GM18870 (cell line): ENCODE measurements at regions not wholly inside any gene's neighbourhood (a gene's known extent, or its start where the extent isn't known, plus 50 kb on each side); places are given as distances from the start of the nearest gene placed in this dataset.
A peak's percentile ranks its signal among the peaks of the same experiment; 100 is the strongest.
"Not testable (repeated sequence)": the region's sequence is repeated elsewhere in the genome, so short reads cannot be mapped to it uniquely, and the experiment has no call there.

ENCODE experiments used
- ATAC-seq: cut with Tn5 transposase; IDR thresholded peaks from one replicate; pipeline ENCODE4 v1.9.1; 2021; ENCODE audit warnings: moderate library complexity; ENCODE audit not compliant: unreplicated experiment

DNA sequence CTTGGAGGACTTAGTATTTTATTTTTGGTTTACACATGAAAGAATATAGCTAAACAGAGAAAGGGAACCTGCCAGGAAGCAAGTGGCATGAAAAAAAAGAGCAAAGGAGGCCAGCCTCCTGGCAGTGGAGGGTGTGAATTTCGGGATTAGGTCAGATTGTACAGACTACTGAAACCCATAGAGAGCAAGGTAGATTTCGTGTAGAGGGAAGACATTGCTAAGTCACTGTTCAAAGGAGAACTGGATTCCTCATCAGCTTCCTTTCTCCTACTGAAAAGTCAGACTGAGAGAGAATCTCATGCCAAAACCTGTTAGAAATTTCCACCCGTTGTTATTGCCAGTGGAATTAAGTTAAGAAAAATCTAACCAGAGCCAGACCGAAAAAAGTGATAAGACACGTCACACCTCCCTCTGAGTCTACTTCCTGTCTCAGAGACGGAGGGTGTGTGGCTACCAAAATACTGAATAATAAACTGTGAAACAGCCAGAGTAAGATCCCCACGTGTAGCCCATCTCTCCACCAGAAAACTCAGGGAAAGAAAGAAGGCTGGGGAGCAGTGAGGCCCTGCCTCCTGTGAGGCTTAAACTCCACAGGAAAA lies 118.8 kb downstream of the SKIDA1 start:
- ATAC-seq, result no peak

DNA sequence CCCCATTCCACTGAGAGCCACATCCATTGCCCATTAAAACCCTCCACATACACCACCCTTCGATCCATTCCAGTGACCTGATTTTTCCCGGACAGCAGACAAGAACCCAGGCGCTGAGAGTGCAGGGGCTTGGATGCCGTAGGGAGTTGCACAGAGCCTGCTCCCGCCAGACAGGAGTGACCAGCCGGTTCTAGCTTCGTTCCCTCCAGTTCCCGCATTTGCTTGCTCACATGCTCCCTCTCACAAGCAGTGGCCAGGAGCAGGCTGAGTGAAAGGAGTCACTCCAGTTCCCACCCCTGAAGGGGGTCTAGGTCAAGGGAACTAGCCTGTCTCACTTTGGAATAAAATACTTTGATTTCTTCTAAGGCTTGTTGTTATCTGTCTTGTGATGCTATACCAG lies 119.5 kb downstream of the SKIDA1 start:
- no peak for ATAC-seq

GRCh38 chr10:21403256-21404015 lies 122.0 kb downstream of the SKIDA1 start:
- ATAC-seq, result no peak

DNA sequence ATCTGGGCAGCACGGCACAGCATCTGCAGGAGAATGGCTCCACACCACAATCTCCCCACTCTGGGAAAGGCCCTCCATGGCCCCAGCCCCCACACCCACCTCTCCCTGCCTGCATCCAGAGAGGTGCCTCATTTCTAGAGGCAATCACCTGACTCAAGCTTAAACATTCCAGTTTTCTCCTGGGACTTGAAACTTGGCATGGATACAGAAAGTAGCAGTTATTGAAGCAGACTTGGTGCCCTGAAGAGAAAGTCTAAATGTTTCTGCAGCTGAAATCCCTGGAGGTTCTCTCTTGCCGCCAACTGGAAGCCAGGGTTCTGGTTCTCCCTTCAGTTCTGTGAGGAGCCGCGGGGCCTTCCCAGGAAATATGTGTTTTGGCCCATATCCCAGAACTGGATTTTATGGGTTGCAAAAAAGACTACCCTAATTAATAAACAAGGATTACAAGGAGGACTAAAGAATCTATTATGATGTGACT lies 122.8 kb downstream of the SKIDA1 start:
- no peak for ATAC-seq

GRCh38 chr10:21401196-21401595 lies 124.3 kb downstream of the SKIDA1 start:
- no peak for ATAC-seq

DNA sequence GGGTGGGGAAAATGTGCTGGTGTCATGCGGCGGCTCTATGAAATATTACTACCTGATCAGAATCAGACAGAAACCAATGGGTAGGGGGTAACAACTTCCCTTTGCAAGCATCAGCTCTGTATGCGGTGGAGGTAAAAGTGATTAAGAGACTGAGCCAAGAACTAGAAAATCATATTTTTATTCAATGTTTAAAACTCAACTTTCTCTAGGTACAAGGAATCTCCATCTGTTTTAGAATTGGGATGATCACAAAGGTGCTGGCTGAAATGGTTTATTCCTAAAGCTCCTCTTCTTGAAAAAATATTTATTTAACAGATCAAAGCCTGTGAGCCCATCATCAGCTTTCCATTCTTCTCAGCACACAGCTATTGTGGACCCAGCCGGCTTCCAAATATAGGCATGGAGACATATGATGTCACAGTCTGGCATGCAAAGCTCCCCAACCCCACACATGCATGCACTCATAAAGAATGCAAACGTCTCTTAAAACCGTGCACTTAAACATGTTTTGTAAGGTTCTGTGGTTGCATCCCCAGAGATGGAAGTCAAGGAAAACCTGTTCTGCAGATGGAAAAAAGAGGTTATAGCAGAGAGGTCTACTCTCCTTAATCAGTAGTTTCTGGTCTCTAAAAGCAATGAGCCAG lies 126.0 kb downstream of the SKIDA1 start:
- ATAC-seq, result no peak

DNA sequence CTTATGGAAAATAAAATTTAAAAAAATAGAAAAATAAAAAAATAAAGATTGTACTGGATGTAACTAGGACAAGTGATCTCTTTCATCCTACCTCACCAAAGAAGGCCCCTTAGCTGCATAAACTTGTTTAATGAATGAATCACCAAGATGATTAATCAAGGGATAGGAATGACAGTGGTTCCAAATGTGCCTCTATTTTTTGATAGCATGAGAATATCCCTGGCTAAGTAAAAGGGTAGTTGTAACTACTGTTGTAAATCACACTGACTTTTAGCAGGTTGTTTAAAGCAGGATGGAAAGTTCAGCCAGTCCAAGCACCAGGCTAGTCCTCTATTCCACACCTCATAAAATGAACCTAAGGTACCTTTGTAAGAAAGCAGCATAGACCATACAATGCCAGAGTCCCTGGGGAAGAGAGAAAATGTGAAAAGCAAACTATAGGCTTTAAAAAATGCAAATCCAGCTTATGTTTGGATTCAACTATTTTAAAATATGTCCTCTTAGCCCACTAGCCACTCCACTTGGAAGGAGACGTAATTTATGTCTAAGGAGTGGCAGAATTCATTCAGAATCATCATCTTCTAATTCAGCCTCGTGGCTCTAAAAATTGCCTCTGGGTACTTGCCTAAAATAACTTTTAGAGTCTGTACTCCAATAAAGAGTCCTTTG lies 126.8 kb downstream of the SKIDA1 start:
- ATAC-seq, result no peak

DNA sequence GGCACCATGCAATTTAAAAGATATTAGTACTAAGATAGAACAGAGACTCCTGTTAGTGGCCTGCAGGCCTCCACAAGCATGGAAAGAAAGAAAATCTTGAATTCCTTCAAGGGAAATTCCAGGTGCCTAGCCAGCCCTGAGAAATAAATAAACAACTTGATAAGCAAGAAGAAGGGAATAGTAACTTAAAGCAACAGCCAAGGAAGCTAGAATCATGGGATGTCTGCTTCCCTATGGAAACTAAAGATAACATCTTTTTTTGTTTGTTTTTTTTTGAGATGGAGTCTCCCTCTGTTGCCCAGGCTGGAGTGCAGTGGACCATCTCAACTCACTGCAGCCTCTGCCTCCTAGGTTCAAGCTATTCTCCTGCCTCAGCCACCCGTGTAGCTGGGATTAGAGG lies 128.6 kb downstream of the SKIDA1 start:
- ATAC-seq, result no peak

- no peak for ATAC-seq
Observed at GRCh38 chr10:21393931-21394330, 131.6 kb downstream of the SKIDA1 start.

DNA sequence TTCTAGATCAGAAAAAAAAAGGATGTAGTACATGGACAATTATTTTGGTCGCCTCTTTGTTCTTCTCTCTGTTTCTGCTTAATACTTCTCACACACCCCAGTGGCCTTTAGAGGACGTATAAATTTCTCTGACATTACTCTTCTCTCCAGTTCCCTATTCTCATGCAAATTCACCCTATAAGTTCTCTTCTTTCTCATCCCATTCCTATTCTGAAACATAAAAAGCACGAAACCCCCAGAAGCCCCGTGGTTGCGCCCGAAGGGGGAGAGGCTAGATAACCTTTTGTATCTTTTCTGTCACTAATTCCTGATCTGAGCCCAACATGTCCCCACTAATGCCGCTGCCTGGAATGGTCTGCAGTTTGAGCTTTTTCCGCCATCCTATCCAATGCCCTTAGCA lies 136.9 kb downstream of the SKIDA1 start:
- ATAC-seq, result no peak

- no peak for ATAC-seq
Observed at GRCh38 chr10:21387868-21388267, 137.6 kb downstream of the SKIDA1 start.

- ATAC-seq, result no peak
Observed at GRCh38 chr10:21385996-21386585, 139.4 kb downstream of the SKIDA1 start.

GRCh38 chr10:21385536-21385935 lies 139.9 kb downstream of the SKIDA1 start:
- ATAC-seq, result no peak

DNA sequence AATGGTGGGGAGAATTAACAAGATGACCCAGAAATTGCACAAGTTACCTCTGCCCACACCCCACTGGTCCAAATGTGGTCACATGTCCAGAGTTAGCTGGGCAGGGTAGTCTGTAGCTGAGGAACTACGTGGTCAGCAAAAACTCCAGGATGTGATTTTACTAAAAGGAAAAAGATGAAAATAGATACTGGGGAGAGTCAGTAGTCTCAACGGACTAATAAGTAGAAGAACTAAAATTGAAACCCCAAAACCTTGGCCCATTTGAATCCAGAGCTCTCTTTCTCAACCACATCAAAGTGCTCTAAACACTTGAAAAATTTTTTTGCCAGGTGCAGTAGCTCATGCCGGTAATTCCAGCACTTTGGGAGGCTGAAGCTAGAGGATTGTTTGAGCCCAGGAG lies 146.3 kb downstream of the SKIDA1 start:
- no peak for ATAC-seq

DNA sequence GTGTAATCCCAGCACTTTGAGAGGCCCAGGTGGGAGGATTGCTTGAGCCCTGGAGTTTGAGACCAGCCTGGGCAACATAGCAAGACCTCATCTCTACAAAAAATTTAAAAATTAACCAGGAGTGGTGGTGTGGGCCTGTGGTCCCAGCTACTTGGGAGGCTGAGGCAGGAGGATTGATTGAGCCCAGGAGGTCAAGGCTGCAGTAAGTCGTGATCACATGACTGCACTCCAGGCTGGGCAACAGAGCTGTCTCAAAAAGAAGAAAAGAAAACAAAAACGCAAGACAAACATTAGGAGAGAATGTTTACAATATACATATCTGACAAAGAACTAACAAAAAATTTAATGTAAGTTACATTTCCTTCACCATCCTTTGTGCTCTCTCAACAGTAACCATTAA lies 150.2 kb downstream of the SKIDA1 start:
- not testable (repeated sequence) for ATAC-seq

DNA sequence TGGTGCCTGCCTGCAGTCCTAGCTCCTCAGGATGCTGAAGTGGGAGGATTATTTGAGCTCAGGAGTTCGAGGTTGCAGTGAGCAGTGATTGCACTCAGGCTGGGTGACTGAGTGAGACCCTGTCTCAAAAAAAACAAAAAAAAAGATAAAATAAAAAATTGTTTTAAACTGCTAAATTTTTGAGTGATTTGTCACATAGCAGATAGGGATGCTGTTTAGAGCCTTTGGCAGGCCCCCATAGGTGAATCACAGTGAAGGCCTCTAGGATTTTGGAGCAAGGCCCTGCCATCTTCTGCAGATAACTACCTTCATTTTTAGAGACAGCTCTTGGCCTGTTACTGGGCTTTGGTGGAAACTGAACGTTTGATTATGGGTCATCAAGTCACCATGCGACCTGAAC lies 151.6 kb downstream of the SKIDA1 start:
- ATAC-seq, result not testable (repeated sequence)

DNA sequence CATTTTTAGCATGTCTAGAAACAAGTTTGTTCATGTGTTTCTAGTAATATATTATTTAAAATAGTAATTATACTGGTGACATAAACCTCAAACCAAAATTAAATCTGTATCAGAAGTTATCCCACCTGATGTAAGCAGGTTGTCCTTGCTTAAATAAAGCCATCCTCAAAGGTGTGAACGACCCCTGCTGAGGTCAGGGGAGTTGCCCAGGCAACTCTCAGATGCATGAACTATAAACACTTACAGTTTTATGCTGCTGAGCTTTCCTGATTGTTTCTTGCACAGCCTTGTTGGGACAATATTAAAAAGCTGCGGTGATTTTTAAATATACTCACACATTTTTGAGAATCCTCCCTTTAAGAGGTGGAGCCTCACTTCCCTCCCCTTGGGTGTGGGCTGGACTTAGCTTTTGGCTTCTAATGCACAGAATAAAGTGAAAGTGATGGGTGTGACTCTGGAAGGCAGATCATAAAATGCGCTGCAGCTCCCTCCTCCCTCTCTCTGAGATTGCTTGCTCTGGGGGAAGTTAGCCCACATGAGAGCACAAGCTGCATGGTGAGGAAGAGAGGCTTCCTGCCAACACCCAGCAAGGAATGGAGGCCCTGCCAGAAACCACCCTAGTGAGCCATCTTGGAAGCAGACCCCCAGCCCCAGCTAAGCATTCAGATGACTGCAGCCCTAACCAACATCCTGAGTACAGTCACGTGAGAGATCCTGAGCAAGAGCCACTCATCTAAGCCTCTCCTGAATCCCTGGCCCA lies 152.7 kb downstream of the SKIDA1 start:
- ATAC-seq, result no peak

GRCh38 chr10:21369697-21370096 lies 155.8 kb downstream of the SKIDA1 start:
- ATAC-seq, result no peak

- ATAC-seq, result no peak
Observed at GRCh38 chr10:21368728-21369425, 156.6 kb downstream of the SKIDA1 start.

DNA sequence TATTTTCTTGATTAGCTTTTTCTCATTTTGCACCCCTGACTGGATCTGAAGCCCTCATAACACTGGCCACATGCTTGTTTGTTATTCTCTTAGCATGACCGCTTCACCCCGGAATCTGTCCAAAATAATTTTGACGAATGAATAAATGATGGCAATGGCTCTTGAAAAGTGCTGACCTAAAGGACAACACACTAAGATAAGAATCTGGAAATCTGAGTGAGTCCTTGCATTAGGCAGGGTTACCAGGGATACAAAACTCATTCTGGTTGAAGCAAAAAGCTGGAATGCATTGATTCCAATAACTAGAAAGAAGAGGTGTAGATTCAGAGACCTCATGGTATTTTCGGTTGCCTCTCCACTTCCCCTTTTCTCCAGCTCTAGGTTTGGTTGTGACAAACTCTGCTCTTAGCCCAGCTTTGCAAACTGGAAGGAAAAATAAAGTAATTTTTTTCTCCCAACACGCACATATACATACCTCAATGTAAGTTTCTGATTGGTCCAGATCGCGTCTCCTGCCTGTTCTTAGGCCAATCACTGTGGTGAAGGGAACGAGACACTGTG lies 157.4 kb downstream of the SKIDA1 start:
- ATAC-seq, result peak; percentile 82
